ENCODE measurements at regions not wholly inside any gene's neighbourhood (a gene's known extent, or its start where the extent isn't known, plus 50 kb on each side); places are given as distances from the start of the nearest gene placed in this dataset.

GRCh38 chr4:71980976-71981375 lies 50.8 kb upstream of the NPFFR2 start:
- no peak for TF ChIP-seq EP300 (IDR thresholded peaks at IDR 0.05)
- TF ChIP-seq POLR2A (IDR thresholded peaks at IDR 0.05): no peak
- no peak for TF ChIP-seq CTCF (IDR thresholded peaks at IDR 0.05)
- no peak for TF ChIP-seq POLR2AphosphoS5 (IDR thresholded peaks at IDR 0.05)
